Sigmoid colon (tissue), 4 donors: ENCODE measurements at regions not wholly inside any gene's neighbourhood (a gene's known extent, or its start where the extent isn't known, plus 50 kb on each side); places are given as distances from the start of the nearest gene placed in this dataset.

Experiments used
- EP300 ChIP-seq, 4 donors: sonication (generic); formaldehyde crosslinking; IDR thresholded peaks; one replicate each; pipeline ENCODE4 v1.6.1; 2017; ENCODE audit warnings: antibody characterized with exemption in 4 of 4
- POLR2A ChIP-seq, 2 donors: fragments of 450-650 bp; IDR thresholded peaks; one replicate each; pipeline ENCODE4 v1.6.1; 2016; ENCODE audit warnings: antibody characterized with exemption in 2 of 2, mild to moderate bottlenecking in 2 of 2, moderate library complexity in 2 of 2

DNA sequence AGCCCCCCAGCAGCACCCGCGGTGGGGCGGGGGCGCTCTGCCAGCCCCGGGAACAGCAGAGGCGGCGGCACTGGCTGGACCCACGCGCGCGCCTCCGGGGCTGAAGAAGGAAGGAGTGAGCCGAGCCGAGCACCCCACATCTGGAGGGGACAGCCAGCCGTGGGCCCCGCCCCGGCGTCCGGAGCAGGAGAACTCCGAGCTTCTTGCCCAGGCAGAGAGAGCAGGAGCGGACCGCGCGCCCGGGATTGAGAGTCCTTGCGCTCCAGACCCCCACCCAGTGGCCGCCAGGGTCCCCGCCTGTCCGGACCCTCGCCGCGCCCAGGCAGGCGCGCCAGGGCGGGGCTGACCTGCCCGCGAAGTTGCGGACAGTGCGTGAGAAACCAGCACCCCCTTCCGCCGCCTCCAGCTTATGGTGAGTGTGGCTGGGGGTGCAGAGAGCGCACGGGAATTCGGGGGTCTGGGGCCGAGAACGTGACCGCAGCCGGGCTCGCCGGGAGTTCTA, 921.9 kb upstream of the EEF2KMT start:
- no peak for TF ChIP-seq POLR2A (IDR thresholded peaks at IDR 0.05)
- TF ChIP-seq EP300 (IDR thresholded peaks at IDR 0.05): no peak
